Type B pancreatic cell (in vitro differentiated cells): ENCODE measurements at regions not wholly inside any gene's neighbourhood (a gene's known extent, or its start where the extent isn't known, plus 50 kb on each side); places are given as distances from the start of the nearest gene placed in this dataset.
A peak's percentile ranks its signal among the peaks of the same experiment; 100 is the strongest.

ENCODE experiments used
- DNase-seq: peaks from one replicate; pipeline ENCODE4 v3.0.0; 2021; ENCODE audit warnings: mixed read lengths; ENCODE audit not compliant: unreplicated experiment; ENCODE audit errors: extremely low spot score
- H3K27ac Mint-ChIP-seq: 2 replicates; pipeline ENCODE4 v1.8.0; 2021; ENCODE audit warnings: mild to moderate bottlenecking, mixed read lengths
- H3K27me3 Mint-ChIP-seq: 2 replicates; pipeline ENCODE4 v1.8.0; 2021; ENCODE audit warnings: mixed read lengths
- H3K36me3 Mint-ChIP-seq: 2 replicates; pipeline ENCODE4 v1.8.0; 2021; ENCODE audit warnings: mixed read lengths
- H3K4me1 Mint-ChIP-seq: one replicate; pipeline ENCODE4 v1.8.0; 2021; ENCODE audit warnings: mixed read lengths; ENCODE audit not compliant: unreplicated experiment
- H3K4me3 Mint-ChIP-seq: 2 replicates; pipeline ENCODE4 v1.8.0; 2021; ENCODE audit warnings: mild to moderate bottlenecking, mixed read lengths
- H3K9me3 Mint-ChIP-seq: 2 replicates; pipeline ENCODE4 v1.8.0; 2021; ENCODE audit warnings: mixed read lengths
- TF ChIP-seq, protein P1 (sequence below): fragments of 200-600 bp; sonication (generic); conservative IDR thresholded peaks from 2 replicates; pipeline ENCODE4 v1.5.0; 2021; ENCODE audit warnings: antibody characterized with exemption, mild to moderate bottlenecking

DNA sequence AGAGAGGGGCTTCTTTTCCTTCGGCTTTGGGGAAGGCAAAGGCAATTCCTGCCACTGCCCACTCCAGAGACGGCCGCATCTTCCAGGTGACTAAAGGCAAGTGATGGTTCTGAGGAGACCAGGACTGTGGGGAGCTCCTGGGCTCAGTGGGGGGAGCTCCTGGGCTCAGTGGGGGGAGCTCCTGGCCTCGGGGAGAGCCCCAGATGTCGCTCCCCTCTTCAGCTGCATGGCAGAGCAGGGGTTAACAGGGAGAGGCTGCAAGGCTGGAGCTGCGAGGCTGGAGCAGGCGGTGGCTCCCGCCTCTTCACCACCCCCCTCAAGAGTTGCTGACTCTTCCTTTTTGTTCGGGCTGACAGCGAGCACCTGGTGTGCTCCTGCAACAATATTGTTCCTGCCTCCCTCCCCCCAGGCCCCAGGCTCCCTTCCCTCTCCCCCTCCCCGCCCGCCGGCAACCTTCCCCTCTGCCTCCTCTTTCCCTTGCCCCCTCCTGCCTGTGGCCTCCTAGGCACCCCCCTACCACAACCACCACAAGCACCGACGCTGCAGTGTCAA, 56.3 kb upstream of the LBX1 start:
- Mint-ChIP-seq H3K27ac (no peak overlapping the region), H3K36me3 (no peaks in the 10 kb centered on the region), H3K4me1 (peaks cover 27% of the 10 kb centered on the region), H3K9me3 (no peaks in the 10 kb centered on the region), H3K4me3 (peak overlapping the region; percentile 67), H3K27me3 (peaks cover 88% of the 10 kb centered on the region)
- TF ChIP-seq, protein P1, sequence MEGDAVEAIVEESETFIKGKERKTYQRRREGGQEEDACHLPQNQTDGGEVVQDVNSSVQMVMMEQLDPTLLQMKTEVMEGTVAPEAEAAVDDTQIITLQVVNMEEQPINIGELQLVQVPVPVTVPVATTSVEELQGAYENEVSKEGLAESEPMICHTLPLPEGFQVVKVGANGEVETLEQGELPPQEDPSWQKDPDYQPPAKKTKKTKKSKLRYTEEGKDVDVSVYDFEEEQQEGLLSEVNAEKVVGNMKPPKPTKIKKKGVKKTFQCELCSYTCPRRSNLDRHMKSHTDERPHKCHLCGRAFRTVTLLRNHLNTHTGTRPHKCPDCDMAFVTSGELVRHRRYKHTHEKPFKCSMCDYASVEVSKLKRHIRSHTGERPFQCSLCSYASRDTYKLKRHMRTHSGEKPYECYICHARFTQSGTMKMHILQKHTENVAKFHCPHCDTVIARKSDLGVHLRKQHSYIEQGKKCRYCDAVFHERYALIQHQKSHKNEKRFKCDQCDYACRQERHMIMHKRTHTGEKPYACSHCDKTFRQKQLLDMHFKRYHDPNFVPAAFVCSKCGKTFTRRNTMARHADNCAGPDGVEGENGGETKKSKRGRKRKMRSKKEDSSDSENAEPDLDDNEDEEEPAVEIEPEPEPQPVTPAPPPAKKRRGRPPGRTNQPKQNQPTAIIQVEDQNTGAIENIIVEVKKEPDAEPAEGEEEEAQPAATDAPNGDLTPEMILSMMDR: no peak
- no peak for DNase-seq

DNA sequence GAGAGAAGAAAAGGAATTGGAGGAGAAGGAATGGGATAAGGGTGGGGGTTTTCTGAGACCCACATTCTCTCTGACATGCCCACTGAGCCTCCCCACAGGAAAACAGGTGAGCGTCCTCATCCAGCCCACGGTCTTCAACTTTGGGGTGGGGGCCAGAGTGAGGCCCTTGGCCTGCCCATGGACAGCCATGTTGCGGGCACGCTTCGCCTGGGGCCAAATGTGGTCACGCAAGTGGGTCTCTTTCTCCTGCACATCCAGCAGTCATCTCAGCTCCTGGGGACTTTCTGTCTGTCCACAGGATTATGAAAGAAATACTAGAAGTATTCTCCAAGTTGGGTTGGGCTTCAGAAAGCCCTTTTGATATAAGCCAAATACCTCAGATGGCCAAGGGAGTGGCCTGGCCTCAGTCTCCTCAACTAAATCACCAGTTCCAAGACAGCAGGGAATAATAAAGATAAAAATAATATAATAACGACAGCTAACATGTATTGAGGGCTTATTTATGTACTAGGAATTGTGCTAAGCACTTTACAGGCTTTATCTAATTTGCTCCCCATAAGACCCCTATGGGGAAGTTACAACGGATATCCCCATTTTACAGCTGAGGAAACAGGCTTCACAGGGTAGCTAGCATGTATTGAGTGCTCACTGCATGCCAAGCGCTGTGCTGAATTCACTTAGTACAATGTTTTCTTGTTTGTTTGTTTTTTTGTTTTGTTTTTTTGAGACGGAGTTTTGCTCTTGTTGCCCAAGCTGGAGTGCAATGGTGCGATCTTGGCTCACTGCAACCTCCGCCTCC, 57.2 kb upstream of the LBX1 start:
- no peak overlapping the region for H3K27ac Mint-ChIP-seq
- TF ChIP-seq, protein P1: no peak
- H3K4me3 Mint-ChIP-seq: peak overlapping the region; percentile 41
- peaks cover 31% of the 10 kb centered on the region for H3K4me1 Mint-ChIP-seq
- DNase-seq: no peak
- H3K9me3 Mint-ChIP-seq: no peaks in the 10 kb centered on the region
- no peaks in the 10 kb centered on the region for H3K36me3 Mint-ChIP-seq
- peaks cover 89% of the 10 kb centered on the region for H3K27me3 Mint-ChIP-seq

DNA sequence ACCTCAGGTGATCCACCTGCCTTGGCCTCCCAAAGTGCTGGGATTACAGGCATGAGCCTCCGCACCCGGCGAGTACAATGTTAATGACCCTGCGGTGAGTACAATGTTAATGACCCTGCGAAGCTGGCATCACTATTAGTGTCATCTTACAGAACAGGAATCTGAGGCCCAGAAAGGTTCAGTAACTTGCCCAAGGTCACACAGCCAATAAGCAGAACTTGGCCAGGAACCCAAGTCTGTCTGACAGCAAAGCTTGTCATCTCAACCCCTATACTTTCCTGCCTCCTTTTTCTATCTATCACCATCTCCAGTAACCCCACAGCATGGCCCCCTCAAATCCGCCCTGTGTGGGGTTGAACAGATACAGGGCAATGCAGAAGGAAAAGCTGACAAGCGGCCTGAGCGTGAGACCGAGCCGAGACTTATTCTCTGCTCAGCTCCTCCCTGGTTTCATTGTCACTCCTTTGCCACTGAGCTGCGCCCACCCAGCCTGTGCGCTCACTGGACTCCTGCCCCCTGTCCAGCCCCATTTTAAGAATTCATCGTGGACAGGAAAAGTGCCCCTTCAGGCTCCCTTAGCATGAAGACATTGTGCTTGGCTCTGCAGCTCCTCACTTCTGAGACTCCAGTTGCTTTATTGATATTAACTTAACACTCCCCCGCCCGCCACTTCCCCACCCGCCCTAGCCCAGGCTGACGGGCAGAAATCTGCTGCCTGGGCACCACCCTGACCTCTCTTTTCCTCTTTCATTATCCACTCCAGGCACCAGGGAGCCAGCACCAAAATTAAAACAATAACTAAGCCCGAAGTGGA, 58.1 kb upstream of the LBX1 start:
- peaks cover 82% of the 10 kb centered on the region for H3K27me3 Mint-ChIP-seq
- peaks cover 31% of the 10 kb centered on the region for H3K4me1 Mint-ChIP-seq
- TF ChIP-seq, protein P1: no peak
- no peaks in the 10 kb centered on the region for H3K36me3 Mint-ChIP-seq
- H3K9me3 Mint-ChIP-seq: no peaks in the 10 kb centered on the region
- peak overlapping the region; percentile 14 for H3K4me3 Mint-ChIP-seq
- no peak for DNase-seq
- H3K27ac Mint-ChIP-seq: no peak overlapping the region

DNA sequence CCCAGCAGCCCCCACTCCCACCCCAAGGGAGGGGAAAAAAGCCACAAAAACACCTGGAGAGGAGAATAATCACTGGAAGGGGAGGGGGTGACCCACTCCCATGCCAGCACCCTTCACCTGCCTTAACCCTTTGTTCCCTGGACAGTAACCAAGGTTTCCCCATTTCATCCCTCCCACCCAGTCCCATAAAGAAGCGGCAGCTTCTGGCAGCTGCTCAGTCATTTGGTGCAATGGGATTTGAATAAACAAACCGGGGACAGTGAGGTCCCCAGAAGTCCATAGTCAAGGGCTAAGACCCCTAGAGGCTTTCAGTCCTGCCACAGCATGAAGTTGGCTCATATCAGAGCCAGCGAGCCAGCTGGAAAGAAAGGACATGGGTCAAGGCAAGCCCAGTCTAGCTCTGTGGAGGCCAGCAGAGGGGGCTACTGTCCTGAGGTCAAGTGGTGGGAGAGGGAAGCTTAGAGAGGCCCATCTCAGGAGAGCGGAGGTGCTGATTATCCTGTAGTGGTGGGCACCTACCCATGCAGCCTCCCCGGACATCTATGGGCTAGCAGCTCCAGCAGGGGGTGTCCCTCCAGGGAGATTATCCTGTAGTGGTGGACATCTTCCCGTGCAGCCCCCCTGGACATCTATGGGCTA, 58.9 kb upstream of the LBX1 start:
- no peak for DNase-seq
- Mint-ChIP-seq H3K4me1 (peaks cover 29% of the 10 kb centered on the region), H3K9me3 (no peaks in the 10 kb centered on the region), H3K4me3 (peak overlapping the region; percentile 14), H3K36me3 (no peaks in the 10 kb centered on the region), H3K27ac (no peak overlapping the region), H3K27me3 (peaks cover 81% of the 10 kb centered on the region)
- TF ChIP-seq, protein P1: peak; percentile 57

DNA sequence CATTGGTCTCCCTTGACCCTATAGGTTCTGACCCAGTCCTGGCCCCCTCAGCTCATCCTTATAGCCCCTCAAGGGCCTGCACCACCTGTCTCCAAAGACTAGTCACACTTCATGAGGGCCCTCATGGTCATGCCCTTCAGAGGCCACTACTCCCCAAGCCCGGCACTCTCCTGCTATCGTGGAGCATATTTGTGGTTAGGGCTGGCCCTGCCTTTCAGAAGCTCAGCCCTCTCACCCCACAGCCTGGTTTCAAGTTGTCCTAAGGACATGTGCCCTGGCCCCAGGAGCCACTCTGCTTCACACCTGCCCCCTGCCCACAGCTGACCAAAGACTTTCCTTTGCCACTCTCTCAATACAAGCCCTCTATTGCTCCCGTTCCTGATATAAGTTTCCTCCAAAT, 60.3 kb upstream of the LBX1 start:
- Mint-ChIP-seq H3K27me3 (peaks cover 81% of the 10 kb centered on the region), H3K36me3 (no peaks in the 10 kb centered on the region), H3K9me3 (no peaks in the 10 kb centered on the region), H3K4me1 (peaks cover 27% of the 10 kb centered on the region), H3K4me3 (peak overlapping the region; percentile 1), H3K27ac (no peak overlapping the region)
- TF ChIP-seq, protein P1: no peak
- DNase-seq: no peak
